ENCODE measurements at regions not wholly inside any gene's neighbourhood (a gene's known extent, or its start where the extent isn't known, plus 50 kb on each side); places are given as distances from the start of the nearest gene placed in this dataset.

DNA sequence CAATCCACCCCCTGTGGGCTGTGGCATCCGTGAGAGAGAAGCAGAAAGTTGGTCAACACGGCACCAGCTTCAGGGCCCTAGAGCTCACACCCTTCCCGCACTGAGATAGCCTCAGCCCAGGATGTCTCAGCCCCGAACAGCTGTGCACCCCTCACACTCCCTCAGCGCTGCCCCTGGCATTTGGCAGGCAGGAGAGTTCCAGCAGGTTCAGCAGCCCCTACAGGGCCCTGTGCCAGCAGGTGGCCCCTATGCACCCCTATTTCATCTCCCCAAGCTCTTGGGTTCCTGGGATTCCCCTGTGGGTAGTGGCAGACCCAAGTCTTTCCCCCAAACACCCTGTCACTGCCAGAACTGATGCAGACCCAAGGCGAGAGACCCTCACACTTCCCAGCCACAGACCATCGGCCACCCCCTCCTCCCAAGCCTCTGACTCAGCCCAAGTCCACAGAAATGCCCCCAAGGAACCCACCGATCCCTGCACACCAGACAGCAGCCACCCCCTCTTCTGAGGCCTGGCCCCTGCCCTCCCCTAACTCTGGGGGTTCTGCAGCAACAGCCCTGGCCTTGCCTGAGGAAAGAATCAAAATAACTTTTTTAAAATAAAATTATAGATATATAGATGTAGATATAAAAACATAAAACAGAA is 183.6 kb downstream of the IGLL1 start:
- TF ChIP-seq, protein P1, sequence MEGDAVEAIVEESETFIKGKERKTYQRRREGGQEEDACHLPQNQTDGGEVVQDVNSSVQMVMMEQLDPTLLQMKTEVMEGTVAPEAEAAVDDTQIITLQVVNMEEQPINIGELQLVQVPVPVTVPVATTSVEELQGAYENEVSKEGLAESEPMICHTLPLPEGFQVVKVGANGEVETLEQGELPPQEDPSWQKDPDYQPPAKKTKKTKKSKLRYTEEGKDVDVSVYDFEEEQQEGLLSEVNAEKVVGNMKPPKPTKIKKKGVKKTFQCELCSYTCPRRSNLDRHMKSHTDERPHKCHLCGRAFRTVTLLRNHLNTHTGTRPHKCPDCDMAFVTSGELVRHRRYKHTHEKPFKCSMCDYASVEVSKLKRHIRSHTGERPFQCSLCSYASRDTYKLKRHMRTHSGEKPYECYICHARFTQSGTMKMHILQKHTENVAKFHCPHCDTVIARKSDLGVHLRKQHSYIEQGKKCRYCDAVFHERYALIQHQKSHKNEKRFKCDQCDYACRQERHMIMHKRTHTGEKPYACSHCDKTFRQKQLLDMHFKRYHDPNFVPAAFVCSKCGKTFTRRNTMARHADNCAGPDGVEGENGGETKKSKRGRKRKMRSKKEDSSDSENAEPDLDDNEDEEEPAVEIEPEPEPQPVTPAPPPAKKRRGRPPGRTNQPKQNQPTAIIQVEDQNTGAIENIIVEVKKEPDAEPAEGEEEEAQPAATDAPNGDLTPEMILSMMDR (IDR thresholded peaks at IDR 0.05): no peak
- no peak for TF ChIP-seq ZFX (IDR thresholded peaks at IDR 0.05; ENCODE audit: borderline replicate concordance)
